HEK293T (cell line): ENCODE measurements at regions not wholly inside any gene's neighbourhood (a gene's known extent, or its start where the extent isn't known, plus 50 kb on each side); places are given as distances from the start of the nearest gene placed in this dataset.

Experiments
- LEF1 ChIP-seq: fragments of 450-650 bp; IDR thresholded peaks from 2 replicates; pipeline ENCODE4 v1.6.1; 2017; ENCODE audit warnings: mild to moderate bottlenecking, borderline replicate concordance
- SP1 ChIP-seq: fragments of 450-650 bp; IDR thresholded peaks from 2 replicates; pipeline ENCODE4 v1.6.1; 2017
- SUZ12 ChIP-seq: fragments of 450-650 bp; IDR thresholded peaks from 2 replicates; pipeline ENCODE4 v1.6.1; 2016; ENCODE audit warnings: mild to moderate bottlenecking

- no peak for TF ChIP-seq LEF1
- TF ChIP-seq SP1: no peak
- no peak for TF ChIP-seq SUZ12
These were observed 879.7 kb upstream of the GJE1 start for GRCh38 chr6:141252828-141253608.
